ENCODE measurements at regions not wholly inside any gene's neighbourhood (a gene's known extent, or its start where the extent isn't known, plus 50 kb on each side); places are given as distances from the start of the nearest gene placed in this dataset.

GRCh38 chr6:103886951-103887350 lies 972.8 kb downstream of the HACE1 start:
- no peak for TF ChIP-seq CTCF (IDR thresholded peaks at IDR 0.05; ENCODE audit: low read depth, low read length)
- TF ChIP-seq EZH2phosphoT487 (IDR thresholded peaks at IDR 0.05; ENCODE audit: low read depth) = no peak
